ENCODE measurements at regions not wholly inside any gene's neighbourhood (a gene's known extent, or its start where the extent isn't known, plus 50 kb on each side); places are given as distances from the start of the nearest gene placed in this dataset.

- no peak overlapping the region for H3K9ac ChIP-seq (ENCODE audit: low read depth, low read length, poor library complexity, severe bottlenecking)
- H3K36me3 ChIP-seq (ENCODE audit: insufficient read depth, low read length), result no peaks in the 10 kb centered on the region
- H3K9me3 ChIP-seq (ENCODE audit: insufficient read depth, low read depth, low read length), result no peaks in the 10 kb centered on the region
- no peaks in the 10 kb centered on the region for H3K27me3 ChIP-seq (ENCODE audit: insufficient read depth, low read length, poor library complexity, severe bottlenecking)
- TF ChIP-seq EZH2phosphoT487 (IDR thresholded peaks at IDR 0.05; ENCODE audit: borderline replicate concordance) (no peak), CTCF (conservative IDR thresholded peaks at IDR 0.05; ENCODE audit: low read length) (no peak)
- no peaks in the 10 kb centered on the region for H3K9me2 ChIP-seq (replicated peaks; ENCODE audit: low read depth, low read length)
- H3K4me3 ChIP-seq (ENCODE audit: low read length, poor library complexity, severe bottlenecking), result no peak overlapping the region
- H3K4me1 ChIP-seq (ENCODE audit: insufficient read depth, low read length, poor library complexity, severe bottlenecking), result no peaks in the 10 kb centered on the region
- no peaks in the 10 kb centered on the region for H3F3A ChIP-seq (ENCODE audit: low read depth)
- no peak overlapping the region for H2AFZ ChIP-seq (ENCODE audit: low read length)
- no peak overlapping the region for H3K4me2 ChIP-seq (ENCODE audit: low read depth, low read length, poor library complexity, severe bottlenecking)
- H4K20me1 ChIP-seq (ENCODE audit: insufficient read depth, low read length, poor library complexity, severe bottlenecking), result no peaks in the 10 kb centered on the region
- no peaks in the 10 kb centered on the region for H3K79me2 ChIP-seq (ENCODE audit: insufficient read depth, low read length)
Measured at GRCh38 chr4:175457956-175458355, 354.1 kb downstream of the GPM6A start.

GRCh38 chr4:175459571-175459970 is 352.5 kb downstream of the GPM6A start:
- H3K9me3 ChIP-seq (ENCODE audit: insufficient read depth, low read depth, low read length), result no peaks in the 10 kb centered on the region
- no peak overlapping the region for H3K9ac ChIP-seq (ENCODE audit: low read depth, low read length, poor library complexity, severe bottlenecking)
- H3K9me2 ChIP-seq (replicated peaks; ENCODE audit: low read depth, low read length), result no peaks in the 10 kb centered on the region
- H3K27me3 ChIP-seq (ENCODE audit: insufficient read depth, low read length, poor library complexity, severe bottlenecking), result no peaks in the 10 kb centered on the region
- H3F3A ChIP-seq (ENCODE audit: low read depth), result no peaks in the 10 kb centered on the region
- no peak overlapping the region for H2AFZ ChIP-seq (ENCODE audit: low read length)
- no peak overlapping the region for H3K4me3 ChIP-seq (ENCODE audit: low read length, poor library complexity, severe bottlenecking)
- no peaks in the 10 kb centered on the region for H3K36me3 ChIP-seq (ENCODE audit: insufficient read depth, low read length)
- no peaks in the 10 kb centered on the region for H4K20me1 ChIP-seq (ENCODE audit: insufficient read depth, low read length, poor library complexity, severe bottlenecking)
- H3K4me1 ChIP-seq (ENCODE audit: insufficient read depth, low read length, poor library complexity, severe bottlenecking), result no peaks in the 10 kb centered on the region
- TF ChIP-seq EZH2phosphoT487 (IDR thresholded peaks at IDR 0.05; ENCODE audit: borderline replicate concordance), result no peak
- no peak for TF ChIP-seq CTCF (conservative IDR thresholded peaks at IDR 0.05; ENCODE audit: low read length)
- no peaks in the 10 kb centered on the region for H3K79me2 ChIP-seq (ENCODE audit: insufficient read depth, low read length)
- H3K4me2 ChIP-seq (ENCODE audit: low read depth, low read length, poor library complexity, severe bottlenecking), result no peak overlapping the region

GRCh38 chr4:175460414-175460813 is 351.6 kb downstream of the GPM6A start:
- no peaks in the 10 kb centered on the region for H3F3A ChIP-seq (ENCODE audit: low read depth)
- no peak for TF ChIP-seq EZH2phosphoT487 (IDR thresholded peaks at IDR 0.05; ENCODE audit: borderline replicate concordance)
- no peak for TF ChIP-seq CTCF (conservative IDR thresholded peaks at IDR 0.05; ENCODE audit: low read length)
- no peaks in the 10 kb centered on the region for H3K36me3 ChIP-seq (ENCODE audit: insufficient read depth, low read length)
- H3K9me3 ChIP-seq (ENCODE audit: insufficient read depth, low read depth, low read length), result no peaks in the 10 kb centered on the region
- no peak overlapping the region for H3K4me2 ChIP-seq (ENCODE audit: low read depth, low read length, poor library complexity, severe bottlenecking)
- no peaks in the 10 kb centered on the region for H3K9me2 ChIP-seq (replicated peaks; ENCODE audit: low read depth, low read length)
- no peaks in the 10 kb centered on the region for H4K20me1 ChIP-seq (ENCODE audit: insufficient read depth, low read length, poor library complexity, severe bottlenecking)
- no peak overlapping the region for H3K9ac ChIP-seq (ENCODE audit: low read depth, low read length, poor library complexity, severe bottlenecking)
- H3K27me3 ChIP-seq (ENCODE audit: insufficient read depth, low read length, poor library complexity, severe bottlenecking), result no peaks in the 10 kb centered on the region
- no peak overlapping the region for H2AFZ ChIP-seq (ENCODE audit: low read length)
- no peaks in the 10 kb centered on the region for H3K79me2 ChIP-seq (ENCODE audit: insufficient read depth, low read length)
- no peaks in the 10 kb centered on the region for H3K4me1 ChIP-seq (ENCODE audit: insufficient read depth, low read length, poor library complexity, severe bottlenecking)
- H3K4me3 ChIP-seq (ENCODE audit: low read length, poor library complexity, severe bottlenecking), result no peak overlapping the region
